PC-9 (cell line): ENCODE measurements at regions not wholly inside any gene's neighbourhood (a gene's known extent, or its start where the extent isn't known, plus 50 kb on each side); places are given as distances from the start of the nearest gene placed in this dataset.

ENCODE experiments used
- EZH2 ChIP-seq: fragments of 200-600 bp; sonication (generic); IDR thresholded peaks from 2 replicates; pipeline ENCODE4 v1.8.0; 2017; ENCODE audit warnings: antibody characterized with exemption, low read depth
- TF ChIP-seq, protein P1 (sequence below): fragments of 200-600 bp; sonication (generic); conservative IDR thresholded peaks from 2 replicates; pipeline ENCODE4 v1.6.1; 2017; ENCODE audit warnings: mixed run types, antibody characterized with exemption, mild to moderate bottlenecking, moderate library complexity

- TF ChIP-seq, protein P1, sequence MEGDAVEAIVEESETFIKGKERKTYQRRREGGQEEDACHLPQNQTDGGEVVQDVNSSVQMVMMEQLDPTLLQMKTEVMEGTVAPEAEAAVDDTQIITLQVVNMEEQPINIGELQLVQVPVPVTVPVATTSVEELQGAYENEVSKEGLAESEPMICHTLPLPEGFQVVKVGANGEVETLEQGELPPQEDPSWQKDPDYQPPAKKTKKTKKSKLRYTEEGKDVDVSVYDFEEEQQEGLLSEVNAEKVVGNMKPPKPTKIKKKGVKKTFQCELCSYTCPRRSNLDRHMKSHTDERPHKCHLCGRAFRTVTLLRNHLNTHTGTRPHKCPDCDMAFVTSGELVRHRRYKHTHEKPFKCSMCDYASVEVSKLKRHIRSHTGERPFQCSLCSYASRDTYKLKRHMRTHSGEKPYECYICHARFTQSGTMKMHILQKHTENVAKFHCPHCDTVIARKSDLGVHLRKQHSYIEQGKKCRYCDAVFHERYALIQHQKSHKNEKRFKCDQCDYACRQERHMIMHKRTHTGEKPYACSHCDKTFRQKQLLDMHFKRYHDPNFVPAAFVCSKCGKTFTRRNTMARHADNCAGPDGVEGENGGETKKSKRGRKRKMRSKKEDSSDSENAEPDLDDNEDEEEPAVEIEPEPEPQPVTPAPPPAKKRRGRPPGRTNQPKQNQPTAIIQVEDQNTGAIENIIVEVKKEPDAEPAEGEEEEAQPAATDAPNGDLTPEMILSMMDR, result no peak
- no peak for TF ChIP-seq EZH2
Measured at GRCh38 chr1:219119839-219120238, 53.8 kb upstream of the LYPLAL1 start.
